Keratinocyte (primary cell): ENCODE measurements at regions not wholly inside any gene's neighbourhood (a gene's known extent, or its start where the extent isn't known, plus 50 kb on each side); places are given as distances from the start of the nearest gene placed in this dataset.

Experiments
- DNase-seq: peaks from one replicate; pipeline ENCODE4 v3.0.0-alpha.2; 2011; ENCODE audit warnings: low read depth, missing footprints, low spot score
- FAIRE-seq: peaks from 2 replicates; lab custom pipeline; 2011; peaks lifted over from hg19 to GRCh38; lab: Jason Lieb, UNC
- H2AFZ ChIP-seq: 2 replicates; pipeline ENCODE4 v1.6.0; 2012; ENCODE audit warnings: low read length, control low read depth, inconsistent platforms; ENCODE audit not compliant: control insufficient read depth
- H3K27ac ChIP-seq: 2 replicates; pipeline ENCODE4 v1.5.1; 2011; ENCODE audit warnings: low read length; ENCODE audit not compliant: control insufficient read depth, insufficient read depth
- H3K27me3 ChIP-seq: 3 replicates; pipeline ENCODE4 v1.6.0; 2011; ENCODE audit warnings: low read length; ENCODE audit not compliant: control insufficient read depth, insufficient read depth; ENCODE audit errors: extremely low read depth
- H3K36me3 ChIP-seq, 2 experiments: 2 replicates in 1 of 2; 3 replicates in 1 of 2; pipeline ENCODE4 v1.5.1; 2011; ENCODE audit warnings: low read length in 2 of 2, mild to moderate bottlenecking in 1 of 2; ENCODE audit not compliant: control insufficient read depth in 2 of 2, insufficient read depth in 2 of 2; ENCODE audit errors: extremely low read depth in 1 of 2
- H3K4me1 ChIP-seq: 3 replicates; pipeline ENCODE4 v1.5.1; 2011; ENCODE audit warnings: low read length; ENCODE audit not compliant: control insufficient read depth, insufficient read depth; ENCODE audit errors: extremely low read depth
- H3K4me2 ChIP-seq: 3 replicates; pipeline ENCODE4 v1.6.0; 2011; ENCODE audit warnings: low read depth, low read length; ENCODE audit not compliant: control insufficient read depth, insufficient read depth; ENCODE audit errors: extremely low read depth
- H3K4me3 ChIP-seq, 3 experiments: fragments of 200-600 bp in 1 of 3; sonication (generic) in 1 of 3; 2 replicates in 2 of 3; 3 replicates in 1 of 3; pipeline ENCODE4 v1.5.1; 2011 to 2016; ENCODE audit warnings: low read length in 3 of 3, mild to moderate bottlenecking in 3 of 3, control low read depth in 2 of 3, inconsistent platforms in 1 of 3, low read depth in 1 of 3, mixed read lengths in 1 of 3, mixed run types in 1 of 3, moderate library complexity in 1 of 3; ENCODE audit not compliant: control insufficient read depth in 2 of 3, insufficient read depth in 2 of 3; ENCODE audit errors: extremely low read depth in 1 of 3
- H3K79me2 ChIP-seq: 2 replicates; pipeline ENCODE4 v1.6.0; 2012; ENCODE audit warnings: low read length; ENCODE audit not compliant: control insufficient read depth, insufficient read depth
- H3K9ac ChIP-seq: 3 replicates; pipeline ENCODE4 v1.6.0; 2011; ENCODE audit warnings: low read length; ENCODE audit not compliant: control insufficient read depth, insufficient read depth; ENCODE audit errors: extremely low read depth
- H3K9me1 ChIP-seq: 3 replicates; pipeline ENCODE4 v1.6.0; 2011; ENCODE audit warnings: low read length; ENCODE audit not compliant: control insufficient read depth, insufficient read depth; ENCODE audit errors: extremely low read depth
- H3K9me3 ChIP-seq: 2 replicates; pipeline ENCODE4 v1.5.1; 2012; ENCODE audit warnings: low read depth, low read length; ENCODE audit not compliant: control insufficient read depth
- H4K20me1 ChIP-seq: 3 replicates; pipeline ENCODE4 v1.6.0; 2011; ENCODE audit warnings: low read length; ENCODE audit not compliant: control insufficient read depth, insufficient read depth; ENCODE audit errors: extremely low read depth
- EZH2 ChIP-seq: IDR thresholded peaks from one replicate; pipeline ENCODE4 v1.6.1; 2012; ENCODE audit warnings: inconsistent platforms, mild to moderate bottlenecking, low read length, moderate library complexity
- dilution Hi-C: fragments of 300-500 bp; cut with MboI; formaldehyde crosslinking; loops from one replicate; pipeline ENCODE4 v1.7.0; 2020; ENCODE audit warnings: low sequenced_read_pairs; ENCODE audit not compliant: extremely low pct_ligation_motif_present
- TF ChIP-seq, protein P1 (sequence below), 3 experiments: IDR thresholded peaks in 1 of 3; conservative IDR thresholded peaks in 1 of 3; optimal IDR thresholded peaks in 1 of 3; 2 replicates in 2 of 3; 3 replicates in 1 of 3; pipeline versions ENCODE3 to v1.5.1; 2011; ENCODE audit warnings: low read length in 3 of 3, mild to moderate bottlenecking in 3 of 3, moderate library complexity in 2 of 3, control low read depth in 1 of 3, inconsistent platforms in 1 of 3; ENCODE audit not compliant: insufficient read depth in 2 of 3; ENCODE audit errors: extremely low read depth in 1 of 3

DNA sequence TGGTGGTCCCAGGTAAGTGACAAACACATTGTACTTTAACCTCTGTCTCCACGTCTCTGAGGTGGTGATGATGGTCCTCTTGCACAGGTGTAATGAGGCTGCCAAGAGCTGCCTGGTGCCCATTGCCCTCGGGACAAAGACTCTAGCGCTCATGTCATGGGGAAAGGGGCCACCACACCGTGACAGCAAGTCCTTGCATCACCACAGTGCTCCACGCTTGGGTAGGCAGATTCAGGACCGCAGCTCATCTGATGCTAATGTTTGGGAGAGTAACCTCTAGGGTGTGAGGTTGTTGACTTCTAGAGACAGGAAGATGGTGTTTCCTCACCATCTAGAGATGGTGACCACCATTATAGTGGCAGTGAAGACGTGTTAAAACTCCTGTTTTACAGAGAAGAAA lies 395.6 kb downstream of the ADRA2A start:
- Histone ChIP-seq H3K4me1 (peaks cover 19% of the 10 kb centered on the region), H3K79me2 (no peaks in the 10 kb centered on the region), H3K9ac (no peak overlapping the region), H3K9me3 (no peaks in the 10 kb centered on the region), H3K27ac (no peak overlapping the region), H4K20me1 (no peaks in the 10 kb centered on the region), H3K27me3 (no peaks in the 10 kb centered on the region), H3K36me3 (no peaks in the 10 kb centered on the region), H3K9me1 (no peaks in the 10 kb centered on the region), H3K4me3 (no peak overlapping the region), H3K4me2 (no peak overlapping the region), H2AFZ (no peak overlapping the region)
- FAIRE-seq: no peak
- no peak for DNase-seq
- TF ChIP-seq EZH2: no peak
- TF ChIP-seq, protein P1, sequence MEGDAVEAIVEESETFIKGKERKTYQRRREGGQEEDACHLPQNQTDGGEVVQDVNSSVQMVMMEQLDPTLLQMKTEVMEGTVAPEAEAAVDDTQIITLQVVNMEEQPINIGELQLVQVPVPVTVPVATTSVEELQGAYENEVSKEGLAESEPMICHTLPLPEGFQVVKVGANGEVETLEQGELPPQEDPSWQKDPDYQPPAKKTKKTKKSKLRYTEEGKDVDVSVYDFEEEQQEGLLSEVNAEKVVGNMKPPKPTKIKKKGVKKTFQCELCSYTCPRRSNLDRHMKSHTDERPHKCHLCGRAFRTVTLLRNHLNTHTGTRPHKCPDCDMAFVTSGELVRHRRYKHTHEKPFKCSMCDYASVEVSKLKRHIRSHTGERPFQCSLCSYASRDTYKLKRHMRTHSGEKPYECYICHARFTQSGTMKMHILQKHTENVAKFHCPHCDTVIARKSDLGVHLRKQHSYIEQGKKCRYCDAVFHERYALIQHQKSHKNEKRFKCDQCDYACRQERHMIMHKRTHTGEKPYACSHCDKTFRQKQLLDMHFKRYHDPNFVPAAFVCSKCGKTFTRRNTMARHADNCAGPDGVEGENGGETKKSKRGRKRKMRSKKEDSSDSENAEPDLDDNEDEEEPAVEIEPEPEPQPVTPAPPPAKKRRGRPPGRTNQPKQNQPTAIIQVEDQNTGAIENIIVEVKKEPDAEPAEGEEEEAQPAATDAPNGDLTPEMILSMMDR (optimal IDR thresholded peaks at IDR 0.05 in 1 of 3, IDR thresholded peaks at IDR 0.05 in 1 of 3, conservative IDR thresholded peaks at IDR 0.05 in 1 of 3; ENCODE audit: extremely low read depth in 1 of 3, insufficient read depth in 2 of 3, low read length in 3 of 3): no peak
- dilution Hi-C loops: no loop called here

GRCh38 chr10:111473361-111473760 lies 396.5 kb downstream of the ADRA2A start:
- no peak overlapping the region for H3K27ac ChIP-seq
- peak; percentile 88 for DNase-seq
- TF ChIP-seq, protein P1 (optimal IDR thresholded peaks at IDR 0.05 in 1 of 3, IDR thresholded peaks at IDR 0.05 in 1 of 3, conservative IDR thresholded peaks at IDR 0.05 in 1 of 3; ENCODE audit: extremely low read depth in 1 of 3, insufficient read depth in 2 of 3, low read length in 3 of 3): no peak
- no peak for TF ChIP-seq EZH2
- no peaks in the 10 kb centered on the region for H4K20me1 ChIP-seq
- dilution Hi-C loops: no loop called here
- no peaks in the 10 kb centered on the region for H3K9me1 ChIP-seq
- H3K79me2 ChIP-seq: no peaks in the 10 kb centered on the region
- no peaks in the 10 kb centered on the region for H3K27me3 ChIP-seq
- H3K36me3 ChIP-seq: no peaks in the 10 kb centered on the region
- H3K9me3 ChIP-seq: no peaks in the 10 kb centered on the region
- no peak overlapping the region for H3K4me3 ChIP-seq
- H2AFZ ChIP-seq: no peak overlapping the region
- FAIRE-seq: peak; percentile 92
- peak overlapping the region; percentile 3 for H3K4me2 ChIP-seq
- H3K4me1 ChIP-seq: peaks cover 24% of the 10 kb centered on the region
- H3K9ac ChIP-seq: no peak overlapping the region
